ENCODE measurements at regions not wholly inside any gene's neighbourhood (a gene's known extent, or its start where the extent isn't known, plus 50 kb on each side); places are given as distances from the start of the nearest gene placed in this dataset.

GRCh38 chrX:125005863-125006262 is 313.8 kb upstream of the TEX13C start:
- TF ChIP-seq CTCF (conservative IDR thresholded peaks at IDR 0.05): no peak
- no peak for TF ChIP-seq EZH2 (IDR thresholded peaks at IDR 0.05; ENCODE audit: low read depth)
- Histone ChIP-seq H3F3A (ENCODE audit: insufficient read depth, low read depth) (no peaks in the 10 kb centered on the region), H3K4me3 (no peak overlapping the region), H3K4me1 (replicated peaks; ENCODE audit: insufficient read depth) (peaks cover 14% of the 10 kb centered on the region), H3K36me3 (ENCODE audit: low read depth) (no peaks in the 10 kb centered on the region), H3K4me2 (no peak overlapping the region), H4K20me1 (ENCODE audit: insufficient read depth) (no peaks in the 10 kb centered on the region), H3K79me2 (ENCODE audit: low read depth) (no peaks in the 10 kb centered on the region), H3K27ac (no peak overlapping the region), H2AFZ (no peak overlapping the region), H3K9me3 (ENCODE audit: insufficient read depth, low read depth) (no peaks in the 10 kb centered on the region), H3K9me2 (ENCODE audit: insufficient read depth) (no peaks in the 10 kb centered on the region; the same call in 1 of the 2 replicates), H3K27me3 (ENCODE audit: insufficient read depth, low read depth) (no peaks in the 10 kb centered on the region)
- intact Hi-C loops (cut with micrococcal nuclease; ENCODE audit: unreplicated experiment): no loop called here
- POLR2A ChIA-PET (ENCODE audit: unreplicated experiment): no interaction called here
- CTCF ChIA-PET: no interaction called here
- DNase-seq: no peak
- BruUV-seq (replicated peaks): no TSS peak

DNA sequence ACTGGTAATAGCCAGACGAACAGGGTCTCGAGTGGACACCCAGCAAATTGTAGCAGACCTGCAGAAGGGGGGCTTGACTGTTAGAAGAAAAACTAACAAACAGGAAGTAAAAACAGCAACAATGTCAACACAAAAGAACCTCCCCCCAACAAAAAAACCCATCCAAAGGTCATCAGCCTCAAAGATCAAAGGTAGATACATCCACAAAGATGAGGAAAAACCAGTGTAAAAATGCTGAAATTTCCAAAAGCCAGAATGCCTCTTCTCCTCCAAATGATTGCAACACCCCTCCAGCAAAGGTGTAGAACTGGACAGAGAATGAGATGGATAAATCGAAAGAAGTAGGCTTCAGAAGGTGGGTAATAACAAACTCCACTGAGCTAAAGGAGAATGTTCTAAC is 313.0 kb upstream of the TEX13C start:
- POLR2A ChIA-PET (ENCODE audit: unreplicated experiment): no interaction called here
- CTCF ChIA-PET: no interaction called here

DNA sequence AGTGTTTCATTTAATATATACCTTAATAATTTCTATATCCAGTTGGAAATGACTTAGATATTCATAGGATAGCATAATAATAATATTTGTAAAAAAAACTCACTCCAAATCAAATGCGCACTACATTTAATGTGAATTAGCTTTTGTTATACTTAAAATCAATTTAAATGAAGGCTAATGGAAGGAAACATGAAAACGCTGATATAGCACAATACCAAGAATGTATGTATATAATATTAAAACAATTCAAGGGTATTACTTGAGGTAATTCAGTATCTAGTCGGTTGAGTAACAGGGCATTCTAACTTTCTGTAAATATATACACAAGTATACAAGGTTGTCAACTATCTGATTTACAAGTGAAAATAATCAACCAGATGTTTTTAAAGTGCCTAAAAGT is 307.1 kb upstream of the TEX13C start:
- H3K4me3 ChIP-seq: no peak overlapping the region
- ChIA-PET CTCF (no interaction called here), POLR2A (ENCODE audit: unreplicated experiment) (no interaction called here)
- H3F3A ChIP-seq (ENCODE audit: insufficient read depth, low read depth): no peaks in the 10 kb centered on the region
- H3K4me1 ChIP-seq (replicated peaks; ENCODE audit: insufficient read depth): no peaks in the 10 kb centered on the region
- intact Hi-C loops (cut with micrococcal nuclease; ENCODE audit: unreplicated experiment): no loop called here
- no peaks in the 10 kb centered on the region for H3K9me2 ChIP-seq (ENCODE audit: insufficient read depth)
- H2AFZ ChIP-seq: no peak overlapping the region
- H4K20me1 ChIP-seq (ENCODE audit: insufficient read depth): no peaks in the 10 kb centered on the region
- no peaks in the 10 kb centered on the region for H3K79me2 ChIP-seq (ENCODE audit: low read depth)
- H3K27ac ChIP-seq: no peak overlapping the region
- BruUV-seq (replicated peaks): no TSS peak
- TF ChIP-seq EZH2 (IDR thresholded peaks at IDR 0.05; ENCODE audit: low read depth): no peak
- no peak for TF ChIP-seq CTCF (conservative IDR thresholded peaks at IDR 0.05)
- H3K4me2 ChIP-seq: no peak overlapping the region
- H3K36me3 ChIP-seq (ENCODE audit: low read depth): no peaks in the 10 kb centered on the region
- no peak for DNase-seq
- H3K9me3 ChIP-seq (ENCODE audit: insufficient read depth, low read depth): no peaks in the 10 kb centered on the region
- H3K27me3 ChIP-seq (ENCODE audit: insufficient read depth, low read depth): no peaks in the 10 kb centered on the region

More for the DNA sequence above, 313.0 kb upstream of the TEX13C start:
- TF ChIP-seq EZH2 (IDR thresholded peaks at IDR 0.05; ENCODE audit: low read depth) (no peak), CTCF (conservative IDR thresholded peaks at IDR 0.05) (no peak)
- H3K36me3 ChIP-seq (ENCODE audit: low read depth): no peaks in the 10 kb centered on the region
- no peaks in the 10 kb centered on the region for H3K9me2 ChIP-seq (ENCODE audit: insufficient read depth)
- H3K4me2 ChIP-seq: no peak overlapping the region
- no peaks in the 10 kb centered on the region for H3F3A ChIP-seq (ENCODE audit: insufficient read depth, low read depth)
- H3K4me3 ChIP-seq: no peak overlapping the region
- H3K27ac ChIP-seq: no peak overlapping the region
- no TSS peak for BruUV-seq (replicated peaks)
- H2AFZ ChIP-seq: no peak overlapping the region
- peaks cover 14% of the 10 kb centered on the region for H3K4me1 ChIP-seq (replicated peaks; ENCODE audit: insufficient read depth)
- H3K9me3 ChIP-seq (ENCODE audit: insufficient read depth, low read depth): no peaks in the 10 kb centered on the region
- H3K27me3 ChIP-seq (ENCODE audit: insufficient read depth, low read depth): no peaks in the 10 kb centered on the region
- H4K20me1 ChIP-seq (ENCODE audit: insufficient read depth): no peaks in the 10 kb centered on the region
- intact Hi-C loops (cut with micrococcal nuclease; ENCODE audit: unreplicated experiment): no loop called here
- DNase-seq: no peak
- no peaks in the 10 kb centered on the region for H3K79me2 ChIP-seq (ENCODE audit: low read depth)

Measured in PC-9 (cell line).